GM12878 (cell line): ENCODE measurements at regions not wholly inside any gene's neighbourhood (a gene's known extent, or its start where the extent isn't known, plus 50 kb on each side); places are given as distances from the start of the nearest gene placed in this dataset.
A peak's percentile ranks its signal among the peaks of the same experiment; 100 is the strongest.

ENCODE experiments used
- ATAC-seq: fragments of 200-7000 bp; cut with Tn5 transposase; 3 replicates; pipeline ENCODE4 v1.9.1; 2020; ENCODE audit warnings: mild to moderate bottlenecking, moderate library complexity
- BruUV-seq: library from RNA; stranded (reverse); fragments of 400-500 nt; replicated peaks from 2 replicates; lab custom pipeline; 2021; lab: Mats Ljungman, UMichigan
- CTCF ChIA-PET: fragments of 300-600 bp; sonication (Branson Sonifier 250); formaldehyde crosslinking; extraction: SDS; loops from one replicate; lab custom pipeline; 2021; ENCODE audit warnings: inconsistent platforms; lab: Yijun Ruan, JAX
- POLR2A ChIA-PET: fragments of 350-600 bp; formaldehyde crosslinking; extraction: SDS; loops from one replicate; lab custom pipeline; 2021; ENCODE audit warnings: inconsistent platforms; lab: Charles Lee
- RAD21 ChIA-PET: fragments of 300-600 bp; sonication (Branson Sonifier 250); formaldehyde crosslinking; loops from one replicate; lab custom pipeline; 2023; ENCODE audit warnings: antibody characterized with exemption; ENCODE audit not compliant: unreplicated experiment; lab: Charles Lee
- SMC1A ChIA-PET: fragments of 300-600 bp; sonication (Branson Sonifier 250); formaldehyde crosslinking; loops from one replicate; lab custom pipeline; 2023; ENCODE audit not compliant: unreplicated experiment, uncharacterized antibody; lab: Charles Lee
- DNase-seq: peaks from one replicate; pipeline ENCODE4 v3.0.0-alpha.2; 2011; ENCODE audit warnings: low read depth, low spot score
- FAIRE-seq: peaks from 3 replicates; lab custom pipeline; 2011; peaks lifted over from hg19 to GRCh38; lab: Jason Lieb, UNC
- H2AFZ ChIP-seq: 2 replicates; pipeline ENCODE4 v1.6.0; 2011; ENCODE audit warnings: low read depth, low read length, control low read depth; ENCODE audit not compliant: control insufficient read depth
- H3K27ac ChIP-seq: 2 replicates; pipeline ENCODE4 v1.5.1; 2011; ENCODE audit warnings: control low read depth; ENCODE audit not compliant: control insufficient read depth, insufficient read depth
- H3K27me3 ChIP-seq, 2 experiments: replicated peaks in 1 of 2; 2 replicates each; pipeline versions ENCODE4 v1.6.0 to v1.6.1; 2011; ENCODE audit warnings: low read length in 1 of 2; ENCODE audit not compliant: control insufficient read depth in 2 of 2, insufficient read depth in 2 of 2
- H3K36me3 ChIP-seq, 2 experiments: 2 replicates each; pipeline ENCODE4 v1.5.1; 2011; ENCODE audit warnings: low read length in 1 of 2; ENCODE audit not compliant: control insufficient read depth in 2 of 2, insufficient read depth in 2 of 2
- H3K4me1 ChIP-seq: 2 replicates; pipeline ENCODE4 v1.6.1; 2011; ENCODE audit warnings: mild to moderate bottlenecking, low read length, moderate library complexity, mixed read lengths; ENCODE audit not compliant: control insufficient read depth, insufficient read depth
- H3K4me2 ChIP-seq: 2 replicates; pipeline ENCODE4 v1.6.0; 2011; ENCODE audit warnings: control low read depth; ENCODE audit not compliant: control insufficient read depth, insufficient read depth
- H3K4me3 ChIP-seq: fragments of 200-600 bp; sonication (generic); 2 replicates; pipeline ENCODE4 v1.5.1; 2016
- H3K79me2 ChIP-seq: 2 replicates; pipeline ENCODE4 v1.6.0; 2011; ENCODE audit warnings: low read length; ENCODE audit not compliant: control insufficient read depth, insufficient read depth
- H3K9ac ChIP-seq: 2 replicates; pipeline ENCODE4 v1.8.0; 2011; ENCODE audit warnings: low read length, control low read depth, mixed read lengths; ENCODE audit not compliant: control insufficient read depth, insufficient read depth
- H3K9me3 ChIP-seq: replicated peaks from 3 replicates; pipeline ENCODE4 v1.5.1; 2011; ENCODE audit warnings: mild to moderate bottlenecking, low read length; ENCODE audit not compliant: control insufficient read depth, insufficient read depth
- H4K20me1 ChIP-seq: 2 replicates; pipeline ENCODE4 v1.6.0; 2011; ENCODE audit not compliant: control insufficient read depth, insufficient read depth
- BMI1 ChIP-seq: fragments of 450-650 bp; IDR thresholded peaks from 2 replicates; pipeline ENCODE4 v1.6.1; 2016; ENCODE audit warnings: mild to moderate bottlenecking, moderate library complexity, borderline replicate concordance
- CHD1 ChIP-seq: IDR thresholded peaks from 2 replicates; pipeline ENCODE4 v1.6.1; 2012; ENCODE audit warnings: low read depth, low read length, improper control_type of control experiment
- HCFC1 ChIP-seq: fragments of 150-350 bp; IDR thresholded peaks from 2 replicates; pipeline ENCODE4 v1.6.1; 2014; ENCODE audit warnings: low read length
- HDGF ChIP-seq: fragments of 450-650 bp; IDR thresholded peaks from 2 replicates; pipeline ENCODE4 v1.6.1; 2016; ENCODE audit warnings: antibody characterized with exemption
- JUND ChIP-seq: IDR thresholded peaks from 2 replicates; pipeline ENCODE4 v1.6.1; 2012; ENCODE audit warnings: low read depth, mild to moderate bottlenecking, low read length, improper control_type of control experiment, moderate library complexity
- MEF2B ChIP-seq: fragments of 450-650 bp; IDR thresholded peaks from 2 replicates; pipeline ENCODE4 v1.6.1; 2018; ENCODE audit warnings: mild to moderate bottlenecking, moderate library complexity; ENCODE audit not compliant: partially characterized antibody, poor library complexity, severe bottlenecking
- RB1 ChIP-seq: fragments of 450-650 bp; formaldehyde crosslinking; IDR thresholded peaks from 2 replicates; pipeline ENCODE4 v1.6.1; 2017; ENCODE audit warnings: mild to moderate bottlenecking, borderline replicate concordance
- RUNX3 ChIP-seq: IDR thresholded peaks from 2 replicates; pipeline ENCODE4 v1.6.1; 2012; ENCODE audit warnings: low read length, inconsistent platforms
- SIX5 ChIP-seq: IDR thresholded peaks from 2 replicates; pipeline ENCODE4 v1.6.1; 2011; ENCODE audit warnings: mild to moderate bottlenecking, low read depth, low read length, moderate library complexity; ENCODE audit not compliant: severe bottlenecking
- SP1 ChIP-seq: IDR thresholded peaks from one replicate; pipeline ENCODE4 v1.6.1; 2011; ENCODE audit warnings: low read depth, low read length
- SREBF1 ChIP-seq: IDR thresholded peaks from 2 replicates; pipeline ENCODE4 v1.6.1; 2012; ENCODE audit warnings: mild to moderate bottlenecking, low read length
- TCF12 ChIP-seq: IDR thresholded peaks from 2 replicates; pipeline ENCODE4 v1.6.1; 2011; ENCODE audit warnings: low read depth, mild to moderate bottlenecking, low read length
- ZNF384 ChIP-seq: IDR thresholded peaks from 2 replicates; pipeline ENCODE4 v1.6.1; 2012; ENCODE audit warnings: low read depth, mild to moderate bottlenecking, low read length, improper control_type of control experiment, borderline replicate concordance
- WGBS: methylation state at CpG from one replicate; pipeline ENCODE4 v1.1.6; 2016; ENCODE audit warnings: low lambda C conversion rate; ENCODE audit not compliant: insufficient replicate concordance, insufficient coverage; ENCODE audit errors: missing lambda C conversion rate; 5-methylcytosine and 5-hydroxymethylcytosine counted together
- in situ Hi-C: fragments of 300-500 bp; cut with MboI; formaldehyde crosslinking; loops from 9 replicates; pipeline ENCODE4 v1.14.3; 2018; ENCODE audit warnings: mixed read lengths
- intact Hi-C: fragments of 100-400 bp; cut with micrococcal nuclease; formaldehyde crosslinking; loops from one replicate; pipeline ENCODE4 v1.14.2; 2022; ENCODE audit not compliant: unreplicated experiment
- TF ChIP-seq, protein P1 (sequence below): fragments of 450-650 bp; IDR thresholded peaks from 2 replicates; pipeline ENCODE4 v1.6.1; 2016; ENCODE audit warnings: mild to moderate bottlenecking, moderate library complexity, borderline replicate concordance

DNA sequence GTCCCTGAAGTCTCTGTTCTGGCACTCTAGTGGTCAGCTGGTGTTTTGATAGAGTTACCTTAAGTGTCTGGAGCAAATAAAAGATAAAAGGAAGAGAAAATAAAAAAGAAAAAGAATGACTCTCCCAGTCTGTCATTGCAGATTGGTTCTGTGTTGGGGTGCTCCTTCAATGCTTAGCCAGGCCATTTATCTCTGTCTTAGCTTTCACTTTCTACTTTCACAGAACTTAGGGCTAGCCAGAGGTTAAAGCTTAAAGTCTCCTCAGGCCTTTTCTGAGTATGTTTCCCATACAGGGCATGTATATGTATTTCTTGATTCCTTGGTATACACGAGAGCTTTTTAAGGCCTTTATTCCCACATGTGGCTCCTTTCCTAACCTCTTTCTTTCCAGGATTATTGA, 83.1 kb upstream of the TEX13D start:
- no TSS peak for BruUV-seq
- TF ChIP-seq ZNF384 (no peak), BMI1 (no peak), RB1 (no peak), SIX5 (no peak), SP1 (no peak), CHD1 (no peak), SREBF1 (no peak), HDGF (no peak), MEF2B (no peak), TCF12 (no peak), HCFC1 (no peak), JUND (no peak), RUNX3 (no peak)
- TF ChIP-seq, protein P1, sequence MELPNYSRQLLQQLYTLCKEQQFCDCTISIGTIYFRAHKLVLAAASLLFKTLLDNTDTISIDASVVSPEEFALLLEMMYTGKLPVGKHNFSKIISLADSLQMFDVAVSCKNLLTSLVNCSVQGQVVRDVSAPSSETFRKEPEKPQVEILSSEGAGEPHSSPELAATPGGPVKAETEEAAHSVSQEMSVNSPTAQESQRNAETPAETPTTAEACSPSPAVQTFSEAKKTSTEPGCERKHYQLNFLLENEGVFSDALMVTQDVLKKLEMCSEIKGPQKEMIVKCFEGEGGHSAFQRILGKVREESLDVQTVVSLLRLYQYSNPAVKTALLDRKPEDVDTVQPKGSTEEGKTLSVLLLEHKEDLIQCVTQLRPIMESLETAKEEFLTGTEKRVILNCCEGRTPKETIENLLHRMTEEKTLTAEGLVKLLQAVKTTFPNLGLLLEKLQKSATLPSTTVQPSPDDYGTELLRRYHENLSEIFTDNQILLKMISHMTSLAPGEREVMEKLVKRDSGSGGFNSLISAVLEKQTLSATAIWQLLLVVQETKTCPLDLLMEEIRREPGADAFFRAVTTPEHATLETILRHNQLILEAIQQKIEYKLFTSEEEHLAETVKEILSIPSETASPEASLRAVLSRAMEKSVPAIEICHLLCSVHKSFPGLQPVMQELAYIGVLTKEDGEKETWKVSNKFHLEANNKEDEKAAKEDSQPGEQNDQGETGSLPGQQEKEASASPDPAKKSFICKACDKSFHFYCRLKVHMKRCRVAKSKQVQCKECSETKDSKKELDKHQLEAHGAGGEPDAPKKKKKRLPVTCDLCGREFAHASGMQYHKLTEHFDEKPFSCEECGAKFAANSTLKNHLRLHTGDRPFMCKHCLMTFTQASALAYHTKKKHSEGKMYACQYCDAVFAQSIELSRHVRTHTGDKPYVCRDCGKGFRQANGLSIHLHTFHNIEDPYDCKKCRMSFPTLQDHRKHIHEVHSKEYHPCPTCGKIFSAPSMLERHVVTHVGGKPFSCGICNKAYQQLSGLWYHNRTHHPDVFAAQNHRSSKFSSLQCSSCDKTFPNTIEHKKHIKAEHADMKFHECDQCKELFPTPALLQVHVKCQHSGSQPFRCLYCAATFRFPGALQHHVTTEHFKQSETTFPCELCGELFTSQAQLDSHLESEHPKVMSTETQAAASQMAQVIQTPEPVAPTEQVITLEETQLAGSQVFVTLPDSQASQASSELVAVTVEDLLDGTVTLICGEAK, result no peak
- TF ChIP-seq, all 136 proteins: peak for 0
- no peaks in the 10 kb centered on the region for H3K36me3 ChIP-seq
- no peaks in the 10 kb centered on the region for H3K4me1 ChIP-seq
- in situ Hi-C loops, result no loop called here
- H3K27ac ChIP-seq, result no peak overlapping the region
- ATAC-seq (peak; percentile 34; the same call in 1 of the 3 replicates), DNase-seq (no peak), FAIRE-seq (no peak)
- no peaks in the 10 kb centered on the region for H4K20me1 ChIP-seq
- intact Hi-C loops, result no loop called here
- CTCF ChIA-PET, result no interaction called here
- no peak overlapping the region for H3K4me3 ChIP-seq
- no peaks in the 10 kb centered on the region for H3K79me2 ChIP-seq
- RAD21 ChIA-PET, result no interaction called here
- H3K9ac ChIP-seq, result no peak overlapping the region
- H3K4me2 ChIP-seq, result no peak overlapping the region
- WGBS, result 24% methylated on average over 1 of the region's 1 CpG
- H3K27me3 ChIP-seq, result no peaks in the 10 kb centered on the region
- SMC1A ChIA-PET, result no interaction called here
- H3K9me3 ChIP-seq, result no peaks in the 10 kb centered on the region
- no peak overlapping the region for H2AFZ ChIP-seq
- POLR2A ChIA-PET, result no interaction called here
